ENCODE measurements at regions not wholly inside any gene's neighbourhood (a gene's known extent, or its start where the extent isn't known, plus 50 kb on each side); places are given as distances from the start of the nearest gene placed in this dataset.
"Not testable (repeated sequence)": the region's sequence is repeated elsewhere in the genome, so short reads cannot be mapped to it uniquely, and the experiment has no call there.

GRCh38 chr4:135605076-135605475, 1403.5 kb upstream of the PABPC4L start:
- DNase-seq = no peak

GRCh38 chr4:135604531-135604930, 1402.9 kb upstream of the PABPC4L start:
- DNase-seq = no peak

- peak; percentile 71 for DNase-seq
Observed at GRCh38 chr4:135601351-135601750, 1399.8 kb upstream of the PABPC4L start.

GRCh38 chr4:135598151-135598550, 1396.6 kb upstream of the PABPC4L start:
- DNase-seq = no peak

- no peak for DNase-seq
Observed at GRCh38 chr4:135594521-135594920, 1392.9 kb upstream of the PABPC4L start.

- DNase-seq = no peak
Observed at GRCh38 chr4:135575041-135575440, 1373.5 kb upstream of the PABPC4L start.

- no peak for DNase-seq
Observed at GRCh38 chr4:135573251-135573650, 1371.7 kb upstream of the PABPC4L start.

GRCh38 chr4:135564090-135564489, 1362.5 kb upstream of the PABPC4L start:
- no peak for DNase-seq

- DNase-seq = no peak
Observed at GRCh38 chr4:135553213-135553612, 1351.6 kb upstream of the PABPC4L start.

GRCh38 chr4:135552131-135552530, 1350.5 kb upstream of the PABPC4L start:
- DNase-seq = peak; percentile 9

- no peak for DNase-seq
Observed at GRCh38 chr4:135548711-135549110, 1347.1 kb upstream of the PABPC4L start.

- no peak for DNase-seq
Observed at GRCh38 chr4:135545616-135546317, 1344.2 kb upstream of the PABPC4L start.

- no peak for DNase-seq
Observed at GRCh38 chr4:135538698-135539097, 1337.1 kb upstream of the PABPC4L start.

- DNase-seq = no peak
Observed at GRCh38 chr4:135533053-135533452, 1331.5 kb upstream of the PABPC4L start.

GRCh38 chr4:135532132-135532531, 1330.5 kb upstream of the PABPC4L start:
- no peak for DNase-seq

GRCh38 chr4:135515295-135515694, 1313.7 kb upstream of the PABPC4L start:
- DNase-seq = peak; percentile 67

GRCh38 chr4:135510582-135510981, 1309.0 kb upstream of the PABPC4L start:
- no peak for DNase-seq

GRCh38 chr4:135508006-135508714, 1306.6 kb upstream of the PABPC4L start:
- DNase-seq = peak; percentile 88

- no peak for DNase-seq
Observed at GRCh38 chr4:135497563-135498152, 1296.1 kb upstream of the PABPC4L start.

GRCh38 chr4:135492439-135492838, 1290.8 kb upstream of the PABPC4L start:
- DNase-seq = no peak

GRCh38 chr4:135485371-135485770, 1283.8 kb upstream of the PABPC4L start:
- no peak for DNase-seq

GRCh38 chr4:135476272-135476671, 1274.7 kb upstream of the PABPC4L start:
- no peak for DNase-seq

- no peak for DNase-seq
Observed at GRCh38 chr4:135464311-135464710, 1262.7 kb upstream of the PABPC4L start.

- not testable (repeated sequence) for DNase-seq
Observed at GRCh38 chr4:135447598-135447997, 1246.0 kb upstream of the PABPC4L start.

Data from NCI-H226 (cell line).